ENCODE measurements at regions not wholly inside any gene's neighbourhood (a gene's known extent, or its start where the extent isn't known, plus 50 kb on each side); places are given as distances from the start of the nearest gene placed in this dataset.

- Histone ChIP-seq H3K36me3 (ENCODE audit: low read depth, missing control alignments) (no peaks in the 10 kb centered on the region), H3K9me3 (no peaks in the 10 kb centered on the region), H3K4me1 (no peaks in the 10 kb centered on the region), H3K27ac (no peak overlapping the region), H3K4me3 (no peak overlapping the region), H3K27me3 (no peaks in the 10 kb centered on the region)
- no peak for TF ChIP-seq POLR2A (IDR thresholded peaks at IDR 0.05)
- no peak for TF ChIP-seq CTCF (IDR thresholded peaks at IDR 0.05)
- no peak for DNase-seq
- intact Hi-C loops (cut with DNase I; ENCODE audit: low total_unique reads), result no loop called here
- WGBS, 2 donors, result 50 to 55% methylated on average over 3 of the region's 3 CpGs
These were observed 74.8 kb upstream of the BCL9 start for GRCh38 chr1:147466543-147466942.

- TF ChIP-seq CTCF (IDR thresholded peaks at IDR 0.05) (no peak), POLR2A (IDR thresholded peaks at IDR 0.05) (no peak)
These were observed 71.2 kb upstream of the BCL9 start for GRCh38 chr1:147470079-147470478.

GRCh38 chr1:147472489-147472888 is 68.8 kb upstream of the BCL9 start:
- intact Hi-C loops (cut with DNase I; ENCODE audit: low total_unique reads), result no loop called here
- H3K4me3 ChIP-seq, result no peak overlapping the region
- H3K9me3 ChIP-seq, result no peaks in the 10 kb centered on the region
- H3K27ac ChIP-seq, result no peak overlapping the region
- no peaks in the 10 kb centered on the region for H3K36me3 ChIP-seq (ENCODE audit: low read depth, missing control alignments)
- H3K4me1 ChIP-seq, result no peaks in the 10 kb centered on the region
- TF ChIP-seq CTCF (IDR thresholded peaks at IDR 0.05), result no peak
- no peak for TF ChIP-seq POLR2A (IDR thresholded peaks at IDR 0.05)
- DNase-seq, result no peak
- 68 to 85% methylated on average over 2 of the region's 2 CpGs for WGBS, 2 donors
- no peaks in the 10 kb centered on the region for H3K27me3 ChIP-seq

More at GRCh38 chr1:147470079-147470478, 71.2 kb upstream of the BCL9 start:
- intact Hi-C loops (cut with DNase I; ENCODE audit: low total_unique reads), result no loop called here
- no peaks in the 10 kb centered on the region for H3K4me1 ChIP-seq
- H3K27ac ChIP-seq, result no peak overlapping the region
- H3K27me3 ChIP-seq, result no peaks in the 10 kb centered on the region
- no peak for DNase-seq
- no peaks in the 10 kb centered on the region for H3K9me3 ChIP-seq
- no peak overlapping the region for H3K4me3 ChIP-seq
- H3K36me3 ChIP-seq (ENCODE audit: low read depth, missing control alignments), result no peaks in the 10 kb centered on the region

- Histone ChIP-seq H3K9me3 (no peaks in the 10 kb centered on the region), H3K36me3 (ENCODE audit: low read depth, missing control alignments) (no peaks in the 10 kb centered on the region), H3K4me3 (no peak overlapping the region), H3K4me1 (no peaks in the 10 kb centered on the region), H3K27ac (no peak overlapping the region), H3K27me3 (no peaks in the 10 kb centered on the region)
- TF ChIP-seq POLR2A (IDR thresholded peaks at IDR 0.05), result no peak
- TF ChIP-seq CTCF (IDR thresholded peaks at IDR 0.05), result no peak
- intact Hi-C loops (cut with DNase I; ENCODE audit: low total_unique reads), result no loop called here
- DNase-seq, result no peak
- 48 to 55% methylated on average over 5 of the region's 5 CpGs for WGBS, 2 donors
These were observed 68.2 kb upstream of the BCL9 start for GRCh38 chr1:147472966-147473732.

- intact Hi-C loops (cut with DNase I; ENCODE audit: low total_unique reads), result no loop called here
- TF ChIP-seq POLR2A (IDR thresholded peaks at IDR 0.05), result no peak
- no peak for TF ChIP-seq CTCF (IDR thresholded peaks at IDR 0.05)
These were observed 67.6 kb upstream of the BCL9 start for GRCh38 chr1:147473733-147474049.

More at GRCh38 chr1:147473733-147474049, 67.6 kb upstream of the BCL9 start:
- no peaks in the 10 kb centered on the region for H3K36me3 ChIP-seq (ENCODE audit: low read depth, missing control alignments)
- no peaks in the 10 kb centered on the region for H3K4me1 ChIP-seq
- no peaks in the 10 kb centered on the region for H3K27me3 ChIP-seq
- no peak overlapping the region for H3K4me3 ChIP-seq
- no peak for DNase-seq
- H3K27ac ChIP-seq, result no peak overlapping the region
- no peaks in the 10 kb centered on the region for H3K9me3 ChIP-seq

Data from testis (tissue), 2 donors.